GM12878 (cell line): ENCODE measurements at regions not wholly inside any gene's neighbourhood (a gene's known extent, or its start where the extent isn't known, plus 50 kb on each side); places are given as distances from the start of the nearest gene placed in this dataset.
A peak's percentile ranks its signal among the peaks of the same experiment; 100 is the strongest.

Experiments
- ATAC-seq: fragments of 200-7000 bp; cut with Tn5 transposase; 3 replicates; pipeline ENCODE4 v1.9.1; 2020; ENCODE audit warnings: mild to moderate bottlenecking, moderate library complexity
- BruUV-seq: library from RNA; stranded (reverse); fragments of 400-500 nt; replicated peaks from 2 replicates; lab custom pipeline; 2021; lab: Mats Ljungman, UMichigan
- CTCF ChIA-PET: fragments of 300-600 bp; sonication (Branson Sonifier 250); formaldehyde crosslinking; extraction: SDS; loops from one replicate; lab custom pipeline; 2021; ENCODE audit warnings: inconsistent platforms; lab: Yijun Ruan, JAX
- POLR2A ChIA-PET: fragments of 350-600 bp; formaldehyde crosslinking; extraction: SDS; loops from one replicate; lab custom pipeline; 2021; ENCODE audit warnings: inconsistent platforms; lab: Charles Lee
- RAD21 ChIA-PET: fragments of 300-600 bp; sonication (Branson Sonifier 250); formaldehyde crosslinking; loops from one replicate; lab custom pipeline; 2023; ENCODE audit warnings: antibody characterized with exemption; ENCODE audit not compliant: unreplicated experiment; lab: Charles Lee
- SMC1A ChIA-PET: fragments of 300-600 bp; sonication (Branson Sonifier 250); formaldehyde crosslinking; loops from one replicate; lab custom pipeline; 2023; ENCODE audit not compliant: unreplicated experiment, uncharacterized antibody; lab: Charles Lee
- DNase-seq: peaks from one replicate; pipeline ENCODE4 v3.0.0-alpha.2; 2011; ENCODE audit warnings: low read depth, low spot score
- FAIRE-seq: peaks from 3 replicates; lab custom pipeline; 2011; peaks lifted over from hg19 to GRCh38; lab: Jason Lieb, UNC
- H2AFZ ChIP-seq: 2 replicates; pipeline ENCODE4 v1.6.0; 2011; ENCODE audit warnings: low read depth, low read length, control low read depth; ENCODE audit not compliant: control insufficient read depth
- H3K27ac ChIP-seq: 2 replicates; pipeline ENCODE4 v1.5.1; 2011; ENCODE audit warnings: control low read depth; ENCODE audit not compliant: control insufficient read depth, insufficient read depth
- H3K27me3 ChIP-seq, 2 experiments: replicated peaks in 1 of 2; 2 replicates each; pipeline versions ENCODE4 v1.6.0 to v1.6.1; 2011; ENCODE audit warnings: low read length in 1 of 2; ENCODE audit not compliant: control insufficient read depth in 2 of 2, insufficient read depth in 2 of 2
- H3K36me3 ChIP-seq, 2 experiments: 2 replicates each; pipeline ENCODE4 v1.5.1; 2011; ENCODE audit warnings: low read length in 1 of 2; ENCODE audit not compliant: control insufficient read depth in 2 of 2, insufficient read depth in 2 of 2
- H3K4me1 ChIP-seq: 2 replicates; pipeline ENCODE4 v1.6.1; 2011; ENCODE audit warnings: mild to moderate bottlenecking, low read length, moderate library complexity, mixed read lengths; ENCODE audit not compliant: control insufficient read depth, insufficient read depth
- H3K4me2 ChIP-seq: 2 replicates; pipeline ENCODE4 v1.6.0; 2011; ENCODE audit warnings: control low read depth; ENCODE audit not compliant: control insufficient read depth, insufficient read depth
- H3K4me3 ChIP-seq: fragments of 200-600 bp; sonication (generic); 2 replicates; pipeline ENCODE4 v1.5.1; 2016
- H3K79me2 ChIP-seq: 2 replicates; pipeline ENCODE4 v1.6.0; 2011; ENCODE audit warnings: low read length; ENCODE audit not compliant: control insufficient read depth, insufficient read depth
- H3K9ac ChIP-seq: 2 replicates; pipeline ENCODE4 v1.8.0; 2011; ENCODE audit warnings: low read length, control low read depth, mixed read lengths; ENCODE audit not compliant: control insufficient read depth, insufficient read depth
- H3K9me3 ChIP-seq: replicated peaks from 3 replicates; pipeline ENCODE4 v1.5.1; 2011; ENCODE audit warnings: mild to moderate bottlenecking, low read length; ENCODE audit not compliant: control insufficient read depth, insufficient read depth
- H4K20me1 ChIP-seq: 2 replicates; pipeline ENCODE4 v1.6.0; 2011; ENCODE audit not compliant: control insufficient read depth, insufficient read depth
- EP300 ChIP-seq, 2 experiments: fragments of 150-350 bp in 1 of 2; IDR thresholded peaks; 2 replicates each; pipeline ENCODE4 v1.6.1; 2011 to 2012; ENCODE audit warnings: low read depth in 2 of 2, low read length in 2 of 2, borderline replicate concordance in 1 of 2, improper control_type of control experiment in 1 of 2, inconsistent platforms in 1 of 2; ENCODE audit not compliant: control insufficient read depth in 1 of 2
- MXI1 ChIP-seq: fragments of 150-350 bp; IDR thresholded peaks from 2 replicates; pipeline ENCODE4 v1.6.1; 2011; ENCODE audit warnings: low read depth, mild to moderate bottlenecking, inconsistent platforms, low read length, improper control_type of control experiment
- MYB ChIP-seq: fragments of 150-350 bp; IDR thresholded peaks from 2 replicates; pipeline ENCODE4 v1.6.1; 2014; ENCODE audit warnings: mild to moderate bottlenecking, low read depth, low read length, borderline replicate concordance
- USF1 ChIP-seq: IDR thresholded peaks from 2 replicates; pipeline ENCODE4 v1.6.1; 2011; ENCODE audit warnings: borderline replicate concordance, low read depth, mild to moderate bottlenecking, moderate library complexity, mixed read lengths, low read length; ENCODE audit not compliant: insufficient read depth; ENCODE audit errors: extremely low read length
- WGBS: methylation state at CpG from one replicate; pipeline ENCODE4 v1.1.6; 2016; ENCODE audit warnings: low lambda C conversion rate; ENCODE audit not compliant: insufficient replicate concordance, insufficient coverage; ENCODE audit errors: missing lambda C conversion rate; 5-methylcytosine and 5-hydroxymethylcytosine counted together
- in situ Hi-C: fragments of 300-500 bp; cut with MboI; formaldehyde crosslinking; loops from 9 replicates; pipeline ENCODE4 v1.14.3; 2018; ENCODE audit warnings: mixed read lengths
- intact Hi-C: fragments of 100-400 bp; cut with micrococcal nuclease; formaldehyde crosslinking; loops from one replicate; pipeline ENCODE4 v1.14.2; 2022; ENCODE audit not compliant: unreplicated experiment

GRCh38 chr17:77424585-77425344 lies 284.0 kb downstream of the SEC14L1 start:
- intact Hi-C loops (no loop called here), in situ Hi-C loops (loop anchor here (5.0 to 25.0 kb wide), 2 partner anchors 68 to 87 kb away; no protein-coding TSS in a partner anchor)
- CTCF ChIA-PET, result interaction anchor here (0.9 kb wide), 1 partner anchor 101 kb away, joined by 4 read pairs; no protein-coding TSS in a partner anchor
- RAD21 ChIA-PET, result interaction anchor here (0.8 kb wide), 1 partner anchor 16 kb away, joined by 4 read pairs; no protein-coding TSS in a partner anchor
- no TSS peak for BruUV-seq
- WGBS, result 66% methylated on average over 21 of the region's 21 CpGs
- Histone ChIP-seq H3K9ac (no peak overlapping the region), H4K20me1 (peaks cover 4% of the 10 kb centered on the region; the same call in 1 of the 2 replicates), H2AFZ (no peak overlapping the region), H3K36me3 (peaks cover 1 to 2% of the 10 kb centered on the region in 2 experiments; a peak in 2 of 4 replicates), H3K27ac (peak overlapping the region; percentile 23; the same call in 1 of the 2 replicates), H3K9me3 (no peaks in the 10 kb centered on the region), H3K4me2 (peak overlapping the region; percentile 32; the same call in 1 of the 2 replicates), H3K4me3 (no peak overlapping the region), H3K27me3 (no peaks in the 10 kb centered on the region), H3K79me2 (peaks cover 16% of the 10 kb centered on the region), H3K4me1 (peaks cover 65% of the 10 kb centered on the region)
- POLR2A ChIA-PET, result interaction anchor here (0.5 to 1.2 kb wide), 2 partner anchors 17 to 19 kb away, joined by 3 to 6 read pairs; no protein-coding TSS in a partner anchor
- DNase-seq (no peak), ATAC-seq (no peak), FAIRE-seq (no peak)
- TF ChIP-seq EP300 (IDR thresholded peaks at IDR 0.05; ENCODE audit: borderline replicate concordance in 1 of 2, control insufficient read depth in 1 of 2, low read depth in 2 of 2, low read length in 2 of 2) (no peak), USF1 (peak; percentile 56), MYB (no peak), MXI1 (no peak)
- SMC1A ChIA-PET, result interaction anchor here (0.5 to 1.6 kb wide), 3 partner anchors 70 to 589 kb away, joined by 3 to 6 read pairs (median 4); no protein-coding TSS in a partner anchor
